Mammary epithelial cell (primary cell): ENCODE measurements at regions not wholly inside any gene's neighbourhood (a gene's known extent, or its start where the extent isn't known, plus 50 kb on each side); places are given as distances from the start of the nearest gene placed in this dataset.

Source experiments
- EZH2 ChIP-seq: IDR thresholded peaks from 2 replicates; pipeline ENCODE4 v1.6.1; 2012; ENCODE audit warnings: low read length, inconsistent platforms, borderline replicate concordance
- TF ChIP-seq, protein P1 (sequence below), 2 donors: IDR thresholded peaks in 1 of 2; conservative IDR thresholded peaks in 1 of 2; 2 replicates each; pipeline ENCODE4 v1.5.1; 2011 to 2012; ENCODE audit warnings: inconsistent platforms in 2 of 2, low read length in 2 of 2, mild to moderate bottlenecking in 2 of 2, control low read depth in 1 of 2, low read depth in 1 of 2; ENCODE audit not compliant: insufficient read depth in 1 of 2; ENCODE audit errors: extremely low read depth in 1 of 2

DNA sequence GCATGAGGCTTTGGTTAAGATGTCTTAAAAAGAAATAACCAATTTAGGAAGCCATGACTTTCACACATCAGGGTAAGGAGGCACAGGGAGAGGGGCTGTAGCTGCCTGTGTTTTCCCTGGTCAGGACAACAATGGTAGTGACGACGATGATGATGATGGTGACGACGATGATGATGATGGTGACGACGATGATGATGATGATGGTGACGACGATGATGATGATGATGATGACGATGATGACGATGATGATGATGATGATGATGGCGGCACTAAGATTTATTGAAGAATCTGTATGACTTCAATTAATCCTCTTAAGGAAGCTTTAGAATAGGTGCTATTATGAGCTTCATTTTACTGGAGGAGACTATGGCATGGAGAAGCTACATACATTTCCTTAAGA, 284.1 kb upstream of the TNRC6C start:
- TF ChIP-seq, protein P1, sequence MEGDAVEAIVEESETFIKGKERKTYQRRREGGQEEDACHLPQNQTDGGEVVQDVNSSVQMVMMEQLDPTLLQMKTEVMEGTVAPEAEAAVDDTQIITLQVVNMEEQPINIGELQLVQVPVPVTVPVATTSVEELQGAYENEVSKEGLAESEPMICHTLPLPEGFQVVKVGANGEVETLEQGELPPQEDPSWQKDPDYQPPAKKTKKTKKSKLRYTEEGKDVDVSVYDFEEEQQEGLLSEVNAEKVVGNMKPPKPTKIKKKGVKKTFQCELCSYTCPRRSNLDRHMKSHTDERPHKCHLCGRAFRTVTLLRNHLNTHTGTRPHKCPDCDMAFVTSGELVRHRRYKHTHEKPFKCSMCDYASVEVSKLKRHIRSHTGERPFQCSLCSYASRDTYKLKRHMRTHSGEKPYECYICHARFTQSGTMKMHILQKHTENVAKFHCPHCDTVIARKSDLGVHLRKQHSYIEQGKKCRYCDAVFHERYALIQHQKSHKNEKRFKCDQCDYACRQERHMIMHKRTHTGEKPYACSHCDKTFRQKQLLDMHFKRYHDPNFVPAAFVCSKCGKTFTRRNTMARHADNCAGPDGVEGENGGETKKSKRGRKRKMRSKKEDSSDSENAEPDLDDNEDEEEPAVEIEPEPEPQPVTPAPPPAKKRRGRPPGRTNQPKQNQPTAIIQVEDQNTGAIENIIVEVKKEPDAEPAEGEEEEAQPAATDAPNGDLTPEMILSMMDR (conservative IDR thresholded peaks at IDR 0.05 in 1 of 2, IDR thresholded peaks at IDR 0.05 in 1 of 2; ENCODE audit: extremely low read depth in 1 of 2, insufficient read depth in 1 of 2, low read depth in 1 of 2, low read length in 2 of 2) = no peak
- no peak for TF ChIP-seq EZH2
